ENCODE measurements at regions not wholly inside any gene's neighbourhood (a gene's known extent, or its start where the extent isn't known, plus 50 kb on each side); places are given as distances from the start of the nearest gene placed in this dataset.

DNA sequence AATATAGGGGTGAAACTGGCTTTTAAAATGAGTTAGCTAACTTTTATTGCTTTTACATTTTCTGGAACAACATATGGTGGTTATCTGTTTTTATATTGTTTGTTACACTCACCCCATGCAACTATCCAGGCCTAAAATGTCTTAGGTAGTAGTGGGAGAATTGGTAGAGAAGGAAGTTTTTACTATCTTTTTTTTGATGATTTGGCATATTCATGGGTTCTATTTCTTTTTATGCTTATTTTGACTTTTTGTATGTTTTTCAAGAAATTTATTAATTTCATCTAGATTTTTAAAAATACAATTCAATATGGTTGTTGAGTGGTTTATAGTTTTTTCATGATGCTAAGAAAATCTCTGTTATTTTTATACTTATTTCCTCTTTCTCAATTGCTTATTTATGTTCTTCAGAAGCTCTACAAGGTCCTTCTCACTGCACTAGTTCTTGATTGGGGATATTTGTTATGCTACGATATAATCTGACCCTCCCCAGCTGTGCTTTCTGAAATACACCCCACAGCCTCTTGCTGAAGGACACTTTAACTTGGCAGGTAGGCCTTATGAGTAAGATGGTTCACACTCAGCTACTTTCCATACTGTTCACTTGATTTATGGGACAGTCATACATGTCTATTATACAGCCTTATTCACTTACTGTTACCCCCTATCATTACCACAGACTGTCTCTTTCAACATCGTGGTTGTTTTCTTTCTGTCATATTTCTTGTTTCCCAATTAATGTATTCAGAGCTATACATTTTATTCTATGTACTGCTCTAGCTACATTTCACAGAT is 431.2 kb downstream of the METTL15 start:
- Histone ChIP-seq H3K27me3 (ENCODE audit: control insufficient read depth, insufficient read depth, low read length) (no peaks in the 10 kb centered on the region), H3K9ac (ENCODE audit: low read depth, low read length) (no peak overlapping the region), H3K9me3 (ENCODE audit: control insufficient read depth, insufficient read depth, low read length) (no peaks in the 10 kb centered on the region), H3K4me1 (ENCODE audit: control insufficient read depth, insufficient read depth, low read length) (no peaks in the 10 kb centered on the region), H3K4me3 (ENCODE audit: low read depth, low read length) (no peak overlapping the region), H3K36me3 (ENCODE audit: control insufficient read depth, insufficient read depth, low read length) (no peaks in the 10 kb centered on the region)

- Histone ChIP-seq H3K4me1 (ENCODE audit: control insufficient read depth, insufficient read depth, low read length) (no peaks in the 10 kb centered on the region), H3K27me3 (ENCODE audit: control insufficient read depth, insufficient read depth, low read length) (no peaks in the 10 kb centered on the region), H3K4me3 (ENCODE audit: low read depth, low read length) (no peak overlapping the region), H3K9me3 (ENCODE audit: control insufficient read depth, insufficient read depth, low read length) (no peaks in the 10 kb centered on the region), H3K9ac (ENCODE audit: low read depth, low read length) (no peak overlapping the region), H3K36me3 (ENCODE audit: control insufficient read depth, insufficient read depth, low read length) (no peaks in the 10 kb centered on the region)
Measured at GRCh38 chr11:28537822-28538221, 429.6 kb downstream of the METTL15 start.

DNA sequence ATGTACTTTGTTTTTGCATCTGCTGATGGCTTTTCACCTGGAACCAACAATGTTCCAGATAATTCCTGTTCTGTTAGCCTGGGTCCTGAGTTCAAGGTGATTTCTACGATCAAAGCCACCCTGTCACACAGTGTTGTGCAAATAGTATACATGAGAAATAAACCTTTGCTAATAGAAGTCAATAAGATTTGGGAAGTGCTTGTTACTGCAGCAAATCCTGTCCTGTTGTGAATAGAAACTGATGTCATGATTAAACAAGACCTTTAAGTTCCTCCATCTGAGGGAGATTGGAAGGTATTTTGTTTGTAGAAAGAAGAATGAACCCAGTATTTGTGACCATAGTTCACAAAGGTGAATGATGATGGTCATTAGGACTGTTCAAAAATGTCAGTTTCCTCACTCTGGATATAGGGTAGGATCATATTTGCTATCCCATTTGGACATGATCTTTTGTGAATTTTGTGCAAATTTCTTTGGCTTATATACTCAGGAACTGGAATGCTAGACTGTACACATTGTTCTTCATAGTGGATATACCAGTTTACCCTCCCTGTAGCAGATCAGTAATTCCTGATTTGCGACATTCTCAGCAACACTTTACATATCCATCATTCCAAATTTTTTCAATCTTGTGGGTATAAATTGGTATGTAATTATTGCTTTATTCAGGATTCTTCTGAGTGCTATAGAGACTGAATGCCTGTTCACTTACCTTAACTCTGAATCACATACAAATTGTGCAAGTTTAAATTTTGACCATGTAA is 428.5 kb downstream of the METTL15 start:
- no peaks in the 10 kb centered on the region for H3K36me3 ChIP-seq (ENCODE audit: control insufficient read depth, insufficient read depth, low read length)
- no peak overlapping the region for H3K9ac ChIP-seq (ENCODE audit: low read depth, low read length)
- no peaks in the 10 kb centered on the region for H3K4me1 ChIP-seq (ENCODE audit: control insufficient read depth, insufficient read depth, low read length)
- no peaks in the 10 kb centered on the region for H3K27me3 ChIP-seq (ENCODE audit: control insufficient read depth, insufficient read depth, low read length)
- no peak overlapping the region for H3K4me3 ChIP-seq (ENCODE audit: low read depth, low read length)
- no peaks in the 10 kb centered on the region for H3K9me3 ChIP-seq (ENCODE audit: control insufficient read depth, insufficient read depth, low read length)

DNA sequence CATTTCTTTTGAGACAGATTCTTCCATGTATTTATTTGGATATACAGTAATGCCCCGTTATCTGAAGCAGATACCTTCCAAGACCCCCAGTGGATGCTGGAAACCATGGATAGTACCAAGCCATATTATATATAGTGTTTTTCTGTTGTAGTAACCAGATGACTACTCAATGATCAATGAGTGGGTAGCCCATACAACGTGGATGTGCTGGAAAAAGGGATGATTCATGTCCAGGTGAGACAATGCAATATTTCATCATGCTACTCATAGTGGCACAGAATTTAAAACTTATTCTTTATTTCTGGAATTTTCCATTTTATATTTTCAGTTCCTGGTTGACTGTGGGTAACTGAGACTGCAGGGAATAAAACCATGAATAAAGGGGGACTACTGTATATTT is 427.5 kb downstream of the METTL15 start:
- Histone ChIP-seq H3K9me3 (ENCODE audit: control insufficient read depth, insufficient read depth, low read length) (no peaks in the 10 kb centered on the region), H3K27me3 (ENCODE audit: control insufficient read depth, insufficient read depth, low read length) (no peaks in the 10 kb centered on the region), H3K9ac (ENCODE audit: low read depth, low read length) (no peak overlapping the region), H3K36me3 (ENCODE audit: control insufficient read depth, insufficient read depth, low read length) (no peaks in the 10 kb centered on the region), H3K4me1 (ENCODE audit: control insufficient read depth, insufficient read depth, low read length) (no peaks in the 10 kb centered on the region), H3K4me3 (ENCODE audit: low read depth, low read length) (no peak overlapping the region)

- H3K4me3 ChIP-seq (ENCODE audit: low read depth, low read length), result no peak overlapping the region
- no peaks in the 10 kb centered on the region for H3K36me3 ChIP-seq (ENCODE audit: control insufficient read depth, insufficient read depth, low read length)
- no peaks in the 10 kb centered on the region for H3K27me3 ChIP-seq (ENCODE audit: control insufficient read depth, insufficient read depth, low read length)
- H3K9ac ChIP-seq (ENCODE audit: low read depth, low read length), result no peak overlapping the region
- H3K9me3 ChIP-seq (ENCODE audit: control insufficient read depth, insufficient read depth, low read length), result no peaks in the 10 kb centered on the region
- no peaks in the 10 kb centered on the region for H3K4me1 ChIP-seq (ENCODE audit: control insufficient read depth, insufficient read depth, low read length)
Measured at GRCh38 chr11:28529540-28530410, 421.6 kb downstream of the METTL15 start.

GRCh38 chr11:28529046-28529445 is 420.9 kb downstream of the METTL15 start:
- Histone ChIP-seq H3K27me3 (ENCODE audit: control insufficient read depth, insufficient read depth, low read length) (no peaks in the 10 kb centered on the region), H3K4me3 (ENCODE audit: low read depth, low read length) (no peak overlapping the region), H3K9ac (ENCODE audit: low read depth, low read length) (no peak overlapping the region), H3K36me3 (ENCODE audit: control insufficient read depth, insufficient read depth, low read length) (no peaks in the 10 kb centered on the region), H3K9me3 (ENCODE audit: control insufficient read depth, insufficient read depth, low read length) (no peaks in the 10 kb centered on the region), H3K4me1 (ENCODE audit: control insufficient read depth, insufficient read depth, low read length) (no peaks in the 10 kb centered on the region)

- Histone ChIP-seq H3K36me3 (ENCODE audit: control insufficient read depth, insufficient read depth, low read length) (no peaks in the 10 kb centered on the region), H3K27me3 (ENCODE audit: control insufficient read depth, insufficient read depth, low read length) (no peaks in the 10 kb centered on the region), H3K9me3 (ENCODE audit: control insufficient read depth, insufficient read depth, low read length) (no peaks in the 10 kb centered on the region), H3K4me1 (ENCODE audit: control insufficient read depth, insufficient read depth, low read length) (no peaks in the 10 kb centered on the region), H3K4me3 (ENCODE audit: low read depth, low read length) (no peak overlapping the region), H3K9ac (ENCODE audit: low read depth, low read length) (no peak overlapping the region)
Measured at GRCh38 chr11:28528217-28528616, 420.0 kb downstream of the METTL15 start.

GRCh38 chr11:28526406-28526751 is 418.2 kb downstream of the METTL15 start:
- Histone ChIP-seq H3K4me3 (ENCODE audit: low read depth, low read length) (no peak overlapping the region), H3K9me3 (ENCODE audit: control insufficient read depth, insufficient read depth, low read length) (no peaks in the 10 kb centered on the region)

GRCh38 chr11:28525636-28526405 is 417.6 kb downstream of the METTL15 start:
- Histone ChIP-seq H3K27me3 (ENCODE audit: control insufficient read depth, insufficient read depth, low read length) (no peaks in the 10 kb centered on the region), H3K4me3 (ENCODE audit: low read depth, low read length) (no peak overlapping the region), H3K9me3 (ENCODE audit: control insufficient read depth, insufficient read depth, low read length) (no peaks in the 10 kb centered on the region), H3K36me3 (ENCODE audit: control insufficient read depth, insufficient read depth, low read length) (no peaks in the 10 kb centered on the region), H3K4me1 (ENCODE audit: control insufficient read depth, insufficient read depth, low read length) (no peaks in the 10 kb centered on the region), H3K9ac (ENCODE audit: low read depth, low read length) (no peak overlapping the region)

More at GRCh38 chr11:28526406-28526751, 418.2 kb downstream of the METTL15 start:
- no peaks in the 10 kb centered on the region for H3K27me3 ChIP-seq (ENCODE audit: control insufficient read depth, insufficient read depth, low read length)
- H3K9ac ChIP-seq (ENCODE audit: low read depth, low read length), result no peak overlapping the region
- H3K36me3 ChIP-seq (ENCODE audit: control insufficient read depth, insufficient read depth, low read length), result no peaks in the 10 kb centered on the region
- no peaks in the 10 kb centered on the region for H3K4me1 ChIP-seq (ENCODE audit: control insufficient read depth, insufficient read depth, low read length)

GRCh38 chr11:28524098-28524497 is 415.9 kb downstream of the METTL15 start:
- Histone ChIP-seq H3K36me3 (ENCODE audit: control insufficient read depth, insufficient read depth, low read length) (no peaks in the 10 kb centered on the region), H3K4me3 (ENCODE audit: low read depth, low read length) (no peak overlapping the region), H3K27me3 (ENCODE audit: control insufficient read depth, insufficient read depth, low read length) (no peaks in the 10 kb centered on the region), H3K4me1 (ENCODE audit: control insufficient read depth, insufficient read depth, low read length) (no peaks in the 10 kb centered on the region), H3K9me3 (ENCODE audit: control insufficient read depth, insufficient read depth, low read length) (no peaks in the 10 kb centered on the region), H3K9ac (ENCODE audit: low read depth, low read length) (no peak overlapping the region)

- Histone ChIP-seq H3K4me1 (ENCODE audit: control insufficient read depth, insufficient read depth, low read length) (no peaks in the 10 kb centered on the region), H3K9ac (ENCODE audit: low read depth, low read length) (no peak overlapping the region), H3K9me3 (ENCODE audit: control insufficient read depth, insufficient read depth, low read length) (no peaks in the 10 kb centered on the region), H3K4me3 (ENCODE audit: low read depth, low read length) (no peak overlapping the region), H3K36me3 (ENCODE audit: control insufficient read depth, insufficient read depth, low read length) (no peaks in the 10 kb centered on the region), H3K27me3 (ENCODE audit: control insufficient read depth, insufficient read depth, low read length) (no peaks in the 10 kb centered on the region)
Measured at GRCh38 chr11:28521075-28521474, 412.9 kb downstream of the METTL15 start.

All from iPS-15b (cell line).